HCT116 (cell line): ENCODE measurements at regions not wholly inside any gene's neighbourhood (a gene's known extent, or its start where the extent isn't known, plus 50 kb on each side); places are given as distances from the start of the nearest gene placed in this dataset.

ENCODE experiments used
- ATAC-seq: fragments of 200-7000 bp; cut with Tn5 transposase; 2 replicates; pipeline ENCODE4 v1.9.1; 2020; ENCODE audit warnings: mild to moderate bottlenecking, moderate library complexity
- BruUV-seq: library from RNA; stranded (reverse); fragments of 400-500 nt; replicated peaks from 2 replicates; lab custom pipeline; 2021; lab: Mats Ljungman, UMichigan
- CTCF ChIA-PET: fragments of 300-600 bp; sonication (Branson Sonifier 250); formaldehyde crosslinking; loops from one replicate; lab custom pipeline; 2021; ENCODE audit warnings: antibody characterized with exemption; lab: Charles Lee
- POLR2A ChIA-PET: fragments of 300-600, 350-600 bp; sonication (Branson Sonifier 250); formaldehyde crosslinking; loops from one replicate; lab custom pipeline; 2021; ENCODE audit warnings: antibody characterized with exemption; lab: Charles Lee
- RAD21 ChIA-PET, 2 experiments: fragments of 300-600 bp; sonication (Branson Sonifier 250); formaldehyde crosslinking; loops; one replicate each; lab custom pipeline; 2023; ENCODE audit warnings: low total read pairs in 2 of 2; ENCODE audit not compliant: uncharacterized antibody in 2 of 2, unreplicated experiment in 2 of 2, low non-redundant PET in 1 of 2; lab: Charles Lee
- DNase-seq: peaks from one replicate; pipeline ENCODE4 v3.0.0-alpha.2; 2010; ENCODE audit warnings: low read depth, low spot score
- H2AFZ ChIP-seq: fragments of 200-600 bp; shearing (Covaris generic), sonication (generic); 2 replicates; pipeline ENCODE4 v1.6.1; 2017; ENCODE audit warnings: low read depth, mixed run types, mixed read lengths, antibody characterized with exemption, low read length; ENCODE audit not compliant: poor library complexity, severe bottlenecking
- H3K27ac ChIP-seq: 2 replicates; pipeline ENCODE4 v1.5.1; 2012; ENCODE audit warnings: low read depth, low read length
- H3K27me3 ChIP-seq: fragments of 200-600 bp; sonication (generic); 2 replicates; pipeline ENCODE4 v1.6.1; 2016; ENCODE audit warnings: mixed run types, low read length, mixed read lengths; ENCODE audit not compliant: insufficient read depth
- H3K36me3 ChIP-seq, 2 experiments: fragments of 200-500 bp in 1 of 2; fragments of 200-600 bp in 1 of 2; sonication (Bioruptor generic) in 1 of 2; sonication (generic) in 1 of 2; 2 replicates each; pipeline versions ENCODE4 v1.5.1 to v1.6.1; 2014 to 2016; ENCODE audit warnings: low read length in 2 of 2, inconsistent platforms in 1 of 2, mixed read lengths in 1 of 2, mixed run types in 1 of 2; ENCODE audit not compliant: insufficient read depth in 2 of 2, control insufficient read depth in 1 of 2
- H3K4me1 ChIP-seq, 2 experiments: fragments of 200-600 bp in 1 of 2; sonication (generic) in 1 of 2; 2 replicates each; pipeline versions ENCODE4 v1.5.1 to v1.6.1; 2012 to 2017; ENCODE audit warnings: low read length in 2 of 2, inconsistent platforms in 1 of 2, mild to moderate bottlenecking in 1 of 2, mixed read lengths in 1 of 2, mixed run types in 1 of 2, moderate library complexity in 1 of 2; ENCODE audit not compliant: insufficient read depth in 2 of 2, control insufficient read depth in 1 of 2
- H3K4me2 ChIP-seq: fragments of 200-600 bp; sonication (generic); 2 replicates; pipeline ENCODE4 v1.6.1; 2017; ENCODE audit warnings: mixed run types, low read length, mixed read lengths
- H3K4me3 ChIP-seq, 2 experiments: fragments of 200-600 bp in 1 of 2; sonication (generic) in 1 of 2; replicated peaks in 1 of 2; 2 replicates each; pipeline ENCODE4 v1.5.1; 2011 to 2016; ENCODE audit warnings: low read length in 2 of 2, control low read depth in 1 of 2, low read depth in 1 of 2, mild to moderate bottlenecking in 1 of 2, mixed read lengths in 1 of 2, mixed run types in 1 of 2
- H3K79me2 ChIP-seq: fragments of 200-600 bp; sonication (generic); 2 replicates; pipeline ENCODE4 v1.6.1; 2017; ENCODE audit warnings: mild to moderate bottlenecking, mixed run types, low read length, moderate library complexity, mixed read lengths; ENCODE audit not compliant: insufficient read depth
- H3K9ac ChIP-seq: fragments of 200-600 bp; sonication (generic); 2 replicates; pipeline ENCODE4 v1.6.1; 2016; ENCODE audit warnings: low read length, mixed read lengths
- H3K9me2 ChIP-seq: fragments of 200-600 bp; sonication (generic), shearing (Covaris generic); 2 replicates; pipeline ENCODE4 v1.6.1; 2017; ENCODE audit warnings: mixed run types, mild to moderate bottlenecking, moderate library complexity; ENCODE audit not compliant: insufficient read depth
- H3K9me3 ChIP-seq, 2 experiments: fragments of 200-500 bp in 1 of 2; fragments of 200-600 bp in 1 of 2; sonication (Bioruptor generic) in 1 of 2; sonication (generic) in 1 of 2; 2 replicates each; pipeline ENCODE4 v1.6.1; 2014 to 2017; ENCODE audit warnings: low read length in 2 of 2, mixed read lengths in 2 of 2, inconsistent platforms in 1 of 2, low read depth in 1 of 2, mild to moderate bottlenecking in 1 of 2, mixed run types in 1 of 2, moderate library complexity in 1 of 2; ENCODE audit not compliant: control insufficient read depth in 1 of 2, insufficient read depth in 1 of 2
- H4K20me1 ChIP-seq: fragments of 200-600 bp; sonication (generic), shearing (Covaris generic); 2 replicates; pipeline ENCODE4 v1.6.1; 2017; ENCODE audit warnings: mixed run types, mild to moderate bottlenecking, moderate library complexity; ENCODE audit not compliant: insufficient read depth
- EGR1 ChIP-seq: IDR thresholded peaks from 2 replicates; pipeline ENCODE4 v1.6.1; 2012; ENCODE audit warnings: low read depth
- EZH2 ChIP-seq: fragments of 200-600 bp; sonication (generic); IDR thresholded peaks from 2 replicates; pipeline ENCODE4 v1.6.1; 2017; ENCODE audit warnings: antibody characterized with exemption, mixed run types
- EZH2phosphoT487 ChIP-seq: fragments of 200-600 bp; IDR thresholded peaks from 2 replicates; pipeline ENCODE4 v1.6.1; 2018; ENCODE audit warnings: antibody characterized with exemption, borderline replicate concordance
- SP1 ChIP-seq: IDR thresholded peaks from 2 replicates; pipeline ENCODE4 v1.6.1; 2012; ENCODE audit warnings: low read depth
- TCF7L2 ChIP-seq: IDR thresholded peaks from 2 replicates; pipeline ENCODE4 v1.7.0; 2011; ENCODE audit warnings: borderline replicate concordance, inconsistent platforms; ENCODE audit not compliant: insufficient read depth, insufficient read length; ENCODE audit errors: extremely low read depth
- YY1 ChIP-seq: IDR thresholded peaks from 2 replicates; pipeline ENCODE4 v1.6.1; 2011; ENCODE audit warnings: low read length, low read depth, moderate library complexity, mild to moderate bottlenecking; ENCODE audit not compliant: insufficient replicate concordance; ENCODE audit errors: extremely low read depth
- ZFX ChIP-seq: fragments of 450-650 bp; IDR thresholded peaks from 2 replicates; pipeline ENCODE4 v1.6.1; 2017
- ZNF274 ChIP-seq: fragments of 200-500 bp; sonication (Bioruptor generic); IDR thresholded peaks from 2 replicates; pipeline ENCODE4 v1.6.1; 2014; ENCODE audit warnings: mild to moderate bottlenecking, low read depth, low read length, inconsistent platforms
- intact Hi-C: fragments of 100-400 bp; cut with micrococcal nuclease; formaldehyde crosslinking; loops from 2 replicates; pipeline ENCODE4 v1.10.0; 2022
- TF ChIP-seq, protein P1 (sequence below): IDR thresholded peaks from 2 replicates; pipeline ENCODE4 v1.6.1; 2012
- TF ChIP-seq, protein P2 (sequence below): IDR thresholded peaks from 2 replicates; pipeline ENCODE4 v1.6.1; 2012; ENCODE audit warnings: low read depth
- TF ChIP-seq, protein P3 (sequence below): IDR thresholded peaks from 2 replicates; pipeline ENCODE4 v1.6.1; 2011; ENCODE audit warnings: mild to moderate bottlenecking, low read length, moderate library complexity; ENCODE audit not compliant: insufficient replicate concordance; ENCODE audit errors: extremely low read depth

DNA sequence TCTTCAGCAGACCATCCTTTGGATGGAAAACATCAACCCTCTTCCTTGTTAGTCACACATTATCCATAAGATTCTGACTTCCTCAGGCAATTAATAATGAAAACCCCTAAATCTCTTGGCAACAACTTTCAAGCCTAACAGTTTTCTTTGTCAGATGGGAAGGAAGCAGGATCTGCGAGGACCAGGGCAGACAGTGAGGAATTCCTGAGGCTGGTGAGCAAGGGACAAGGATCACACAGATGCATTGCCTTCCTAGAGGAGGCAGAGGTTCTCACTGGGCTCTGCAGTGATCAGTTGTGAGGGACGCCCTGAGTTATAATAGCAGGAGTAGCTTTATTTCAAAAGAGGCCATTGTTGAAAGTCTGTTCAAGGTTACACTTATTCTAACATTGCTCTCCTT is 195.4 kb downstream of the SLIT2 start:
- H3K27me3 ChIP-seq, result peaks cover 15% of the 10 kb centered on the region
- no peaks in the 10 kb centered on the region for H3K9me2 ChIP-seq
- CTCF ChIA-PET, result no interaction called here
- no peak overlapping the region for H2AFZ ChIP-seq
- no TSS peak for BruUV-seq
- H3K4me2 ChIP-seq, result no peak overlapping the region
- RAD21 ChIA-PET, result no interaction called here
- DNase-seq, result no peak
- H3K27ac ChIP-seq, result no peak overlapping the region
- intact Hi-C loops, result no loop called here
- no peak overlapping the region for H3K4me3 ChIP-seq
- TF ChIP-seq SP1, result no peak
- TF ChIP-seq ZNF274, result no peak
- no peak for TF ChIP-seq YY1
- TF ChIP-seq ZFX, result no peak
- TF ChIP-seq TCF7L2, result no peak
- TF ChIP-seq, protein P1, sequence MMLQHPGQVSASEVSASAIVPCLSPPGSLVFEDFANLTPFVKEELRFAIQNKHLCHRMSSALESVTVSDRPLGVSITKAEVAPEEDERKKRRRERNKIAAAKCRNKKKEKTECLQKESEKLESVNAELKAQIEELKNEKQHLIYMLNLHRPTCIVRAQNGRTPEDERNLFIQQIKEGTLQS, result no peak
- H3K9ac ChIP-seq, result no peak overlapping the region
- no peaks in the 10 kb centered on the region for H3K36me3 ChIP-seq
- POLR2A ChIA-PET, result no interaction called here
- ATAC-seq, result no peak
- no peaks in the 10 kb centered on the region for H4K20me1 ChIP-seq
- H3K79me2 ChIP-seq, result no peaks in the 10 kb centered on the region
- H3K9me3 ChIP-seq, result no peaks in the 10 kb centered on the region
- H3K4me1 ChIP-seq, result no peaks in the 10 kb centered on the region

DNA sequence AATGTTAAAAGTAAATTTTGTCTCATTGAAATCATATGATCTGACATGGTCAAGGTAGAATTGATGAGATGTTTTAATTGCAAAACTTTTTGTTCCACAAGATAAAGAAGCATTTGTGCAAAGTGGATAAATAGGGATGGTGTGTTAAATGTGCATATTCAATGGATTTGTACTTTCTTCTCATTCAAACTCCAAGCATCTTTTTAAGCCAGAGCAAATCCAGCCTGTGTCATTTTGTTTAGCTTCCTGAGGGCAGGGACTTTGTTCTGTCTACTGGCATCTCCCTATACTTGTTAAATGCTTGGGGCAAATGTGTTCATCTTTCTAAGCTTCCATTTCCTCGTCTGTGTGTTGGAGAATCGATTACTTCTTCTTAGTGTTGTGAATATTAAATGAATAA is 200.3 kb downstream of the SLIT2 start:
- Histone ChIP-seq H3K4me1 (no peaks in the 10 kb centered on the region), H3K36me3 (no peaks in the 10 kb centered on the region), H3K9ac (no peak overlapping the region), H3K4me2 (no peak overlapping the region), H3K9me3 (no peaks in the 10 kb centered on the region), H3K4me3 (no peak overlapping the region), H3K27ac (no peak overlapping the region), H3K9me2 (no peaks in the 10 kb centered on the region), H2AFZ (no peak overlapping the region), H3K27me3 (peaks cover 10% of the 10 kb centered on the region), H3K79me2 (no peaks in the 10 kb centered on the region), H4K20me1 (no peaks in the 10 kb centered on the region; the same call in 1 of the 2 replicates)
- ChIA-PET POLR2A (no interaction called here), RAD21 (no interaction called here), CTCF (no interaction called here)
- no TSS peak for BruUV-seq
- DNase-seq, result no peak
- TF ChIP-seq, protein P2, sequence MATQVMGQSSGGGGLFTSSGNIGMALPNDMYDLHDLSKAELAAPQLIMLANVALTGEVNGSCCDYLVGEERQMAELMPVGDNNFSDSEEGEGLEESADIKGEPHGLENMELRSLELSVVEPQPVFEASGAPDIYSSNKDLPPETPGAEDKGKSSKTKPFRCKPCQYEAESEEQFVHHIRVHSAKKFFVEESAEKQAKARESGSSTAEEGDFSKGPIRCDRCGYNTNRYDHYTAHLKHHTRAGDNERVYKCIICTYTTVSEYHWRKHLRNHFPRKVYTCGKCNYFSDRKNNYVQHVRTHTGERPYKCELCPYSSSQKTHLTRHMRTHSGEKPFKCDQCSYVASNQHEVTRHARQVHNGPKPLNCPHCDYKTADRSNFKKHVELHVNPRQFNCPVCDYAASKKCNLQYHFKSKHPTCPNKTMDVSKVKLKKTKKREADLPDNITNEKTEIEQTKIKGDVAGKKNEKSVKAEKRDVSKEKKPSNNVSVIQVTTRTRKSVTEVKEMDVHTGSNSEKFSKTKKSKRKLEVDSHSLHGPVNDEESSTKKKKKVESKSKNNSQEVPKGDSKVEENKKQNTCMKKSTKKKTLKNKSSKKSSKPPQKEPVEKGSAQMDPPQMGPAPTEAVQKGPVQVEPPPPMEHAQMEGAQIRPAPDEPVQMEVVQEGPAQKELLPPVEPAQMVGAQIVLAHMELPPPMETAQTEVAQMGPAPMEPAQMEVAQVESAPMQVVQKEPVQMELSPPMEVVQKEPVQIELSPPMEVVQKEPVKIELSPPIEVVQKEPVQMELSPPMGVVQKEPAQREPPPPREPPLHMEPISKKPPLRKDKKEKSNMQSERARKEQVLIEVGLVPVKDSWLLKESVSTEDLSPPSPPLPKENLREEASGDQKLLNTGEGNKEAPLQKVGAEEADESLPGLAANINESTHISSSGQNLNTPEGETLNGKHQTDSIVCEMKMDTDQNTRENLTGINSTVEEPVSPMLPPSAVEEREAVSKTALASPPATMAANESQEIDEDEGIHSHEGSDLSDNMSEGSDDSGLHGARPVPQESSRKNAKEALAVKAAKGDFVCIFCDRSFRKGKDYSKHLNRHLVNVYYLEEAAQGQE, result no peak
- TF ChIP-seq, protein P3, sequence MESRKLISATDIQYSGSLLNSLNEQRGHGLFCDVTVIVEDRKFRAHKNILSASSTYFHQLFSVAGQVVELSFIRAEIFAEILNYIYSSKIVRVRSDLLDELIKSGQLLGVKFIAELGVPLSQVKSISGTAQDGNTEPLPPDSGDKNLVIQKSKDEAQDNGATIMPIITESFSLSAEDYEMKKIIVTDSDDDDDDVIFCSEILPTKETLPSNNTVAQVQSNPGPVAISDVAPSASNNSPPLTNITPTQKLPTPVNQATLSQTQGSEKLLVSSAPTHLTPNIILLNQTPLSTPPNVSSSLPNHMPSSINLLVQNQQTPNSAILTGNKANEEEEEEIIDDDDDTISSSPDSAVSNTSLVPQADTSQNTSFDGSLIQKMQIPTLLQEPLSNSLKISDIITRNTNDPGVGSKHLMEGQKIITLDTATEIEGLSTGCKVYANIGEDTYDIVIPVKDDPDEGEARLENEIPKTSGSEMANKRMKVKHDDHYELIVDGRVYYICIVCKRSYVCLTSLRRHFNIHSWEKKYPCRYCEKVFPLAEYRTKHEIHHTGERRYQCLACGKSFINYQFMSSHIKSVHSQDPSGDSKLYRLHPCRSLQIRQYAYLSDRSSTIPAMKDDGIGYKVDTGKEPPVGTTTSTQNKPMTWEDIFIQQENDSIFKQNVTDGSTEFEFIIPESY, result no peak
- no peak for TF ChIP-seq ZFX
- TF ChIP-seq YY1, result no peak
- TF ChIP-seq EZH2, result no peak
- TF ChIP-seq SP1, result no peak
- TF ChIP-seq EZH2phosphoT487, result no peak
- no peak for TF ChIP-seq EGR1
- no peak for ATAC-seq
- intact Hi-C loops, result no loop called here
